Hepatocyte (in vitro differentiated cells): ENCODE measurements at regions not wholly inside any gene's neighbourhood (a gene's known extent, or its start where the extent isn't known, plus 50 kb on each side); places are given as distances from the start of the nearest gene placed in this dataset.

Experiments
- DNase-seq: peaks from one replicate; pipeline ENCODE4 v3.0.0-alpha.2; 2016; ENCODE audit warnings: low spot score
- H2AFZ ChIP-seq: fragments of 200-600 bp; sonication (generic); 2 replicates; pipeline ENCODE4 v1.6.0; 2016; ENCODE audit warnings: antibody characterized with exemption, mild to moderate bottlenecking
- H3K27ac ChIP-seq: fragments of 200-600 bp; sonication (generic); 2 replicates; pipeline ENCODE4 v1.5.1; 2016; ENCODE audit warnings: mild to moderate bottlenecking
- H3K27me3 ChIP-seq: fragments of 200-600 bp; sonication (generic); 2 replicates; pipeline ENCODE4 v1.6.1; 2016
- H3K36me3 ChIP-seq: fragments of 200-600 bp; sonication (generic); replicated peaks from 2 replicates; pipeline ENCODE4 v1.5.1; 2016; ENCODE audit warnings: low read depth; ENCODE audit not compliant: insufficient read depth
- H3K4me1 ChIP-seq: fragments of 200-600 bp; sonication (generic); 2 replicates; pipeline ENCODE4 v1.5.1; 2016; ENCODE audit warnings: mild to moderate bottlenecking, moderate library complexity; ENCODE audit not compliant: insufficient read depth
- H3K4me2 ChIP-seq: fragments of 200-600 bp; sonication (generic); 2 replicates; pipeline ENCODE4 v1.6.0; 2016
- H3K4me3 ChIP-seq: fragments of 200-600 bp; sonication (generic); 2 replicates; pipeline ENCODE4 v1.5.1; 2016; ENCODE audit warnings: mild to moderate bottlenecking
- H3K79me2 ChIP-seq: fragments of 200-600 bp; sonication (generic); 2 replicates; pipeline ENCODE4 v1.6.0; 2017; ENCODE audit warnings: mild to moderate bottlenecking
- H3K9me2 ChIP-seq: fragments of 200-600 bp; sonication (generic); replicated peaks from 2 replicates; pipeline ENCODE4 v1.6.0; 2017; ENCODE audit warnings: mild to moderate bottlenecking; ENCODE audit not compliant: insufficient read depth
- H3K9me3 ChIP-seq: fragments of 200-600 bp; sonication (generic); 2 replicates; pipeline ENCODE4 v1.5.1; 2016; ENCODE audit warnings: low read depth, mild to moderate bottlenecking
- H4K20me1 ChIP-seq: fragments of 200-600 bp; sonication (generic); 2 replicates; pipeline ENCODE4 v1.6.0; 2016; ENCODE audit warnings: mild to moderate bottlenecking; ENCODE audit not compliant: insufficient read depth, poor library complexity, severe bottlenecking
- EZH2 ChIP-seq: fragments of 200-600 bp; sonication (generic); IDR thresholded peaks from 2 replicates; pipeline ENCODE4 v1.6.1; 2016; ENCODE audit warnings: antibody characterized with exemption, mild to moderate bottlenecking, borderline replicate concordance
- EZH2phosphoT487 ChIP-seq: fragments of 200-600 bp; sonication (generic); IDR thresholded peaks from one replicate; pipeline ENCODE4 v1.6.1; 2018; ENCODE audit warnings: antibody characterized with exemption, mild to moderate bottlenecking, low read depth, moderate library complexity; ENCODE audit not compliant: unreplicated experiment, severe bottlenecking
- WGBS: methylation state at CpG from one replicate; pipeline ENCODE4 v1.1.6; 2016; ENCODE audit warnings: low lambda C conversion rate; ENCODE audit errors: missing lambda C conversion rate; 5-methylcytosine and 5-hydroxymethylcytosine counted together
- TF ChIP-seq, protein P1 (sequence below): fragments of 200-600 bp; sonication (generic); IDR thresholded peaks from 2 replicates; pipeline ENCODE4 v1.5.1; 2016; ENCODE audit warnings: antibody characterized with exemption, mild to moderate bottlenecking; ENCODE audit not compliant: poor library complexity

GRCh38 chr3:181081930-181082329 lies 92.4 kb upstream of the DNAJC19 start:
- no peaks in the 10 kb centered on the region for H4K20me1 ChIP-seq
- no peaks in the 10 kb centered on the region for H3K79me2 ChIP-seq
- WGBS = 92% methylated on average over 3 of the region's 3 CpGs

DNA sequence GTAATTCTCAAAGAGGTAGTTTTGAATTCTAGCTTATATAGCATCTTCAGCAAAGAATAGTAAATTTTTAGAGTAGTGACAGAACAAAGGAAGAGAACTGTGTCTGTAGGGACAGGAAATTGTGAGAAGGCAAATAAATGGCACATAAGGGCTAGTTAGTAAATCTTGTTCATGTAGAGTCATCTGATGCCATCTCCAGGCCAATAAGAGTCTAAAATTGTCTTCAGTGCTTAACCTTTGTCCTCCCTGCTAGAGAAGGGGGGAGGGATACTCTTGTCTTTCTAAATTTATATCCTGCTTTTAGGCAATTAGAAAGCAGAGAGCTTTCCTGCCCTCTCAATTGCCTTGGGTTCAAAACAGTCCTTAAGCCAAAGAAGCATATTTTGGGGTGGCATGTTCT lies 87.0 kb upstream of the DNAJC19 start:
- no peaks in the 10 kb centered on the region for H3K36me3 ChIP-seq
- TF ChIP-seq EZH2 = no peak
- TF ChIP-seq, protein P1, sequence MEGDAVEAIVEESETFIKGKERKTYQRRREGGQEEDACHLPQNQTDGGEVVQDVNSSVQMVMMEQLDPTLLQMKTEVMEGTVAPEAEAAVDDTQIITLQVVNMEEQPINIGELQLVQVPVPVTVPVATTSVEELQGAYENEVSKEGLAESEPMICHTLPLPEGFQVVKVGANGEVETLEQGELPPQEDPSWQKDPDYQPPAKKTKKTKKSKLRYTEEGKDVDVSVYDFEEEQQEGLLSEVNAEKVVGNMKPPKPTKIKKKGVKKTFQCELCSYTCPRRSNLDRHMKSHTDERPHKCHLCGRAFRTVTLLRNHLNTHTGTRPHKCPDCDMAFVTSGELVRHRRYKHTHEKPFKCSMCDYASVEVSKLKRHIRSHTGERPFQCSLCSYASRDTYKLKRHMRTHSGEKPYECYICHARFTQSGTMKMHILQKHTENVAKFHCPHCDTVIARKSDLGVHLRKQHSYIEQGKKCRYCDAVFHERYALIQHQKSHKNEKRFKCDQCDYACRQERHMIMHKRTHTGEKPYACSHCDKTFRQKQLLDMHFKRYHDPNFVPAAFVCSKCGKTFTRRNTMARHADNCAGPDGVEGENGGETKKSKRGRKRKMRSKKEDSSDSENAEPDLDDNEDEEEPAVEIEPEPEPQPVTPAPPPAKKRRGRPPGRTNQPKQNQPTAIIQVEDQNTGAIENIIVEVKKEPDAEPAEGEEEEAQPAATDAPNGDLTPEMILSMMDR = no peak
- TF ChIP-seq EZH2phosphoT487 = no peak
- no peaks in the 10 kb centered on the region for H3K9me3 ChIP-seq
- no peaks in the 10 kb centered on the region for H4K20me1 ChIP-seq
- H3K4me3 ChIP-seq = no peak overlapping the region
- no peaks in the 10 kb centered on the region for H3K9me2 ChIP-seq
- H3K79me2 ChIP-seq = no peaks in the 10 kb centered on the region
- H3K4me2 ChIP-seq = no peak overlapping the region
- no peak overlapping the region for H2AFZ ChIP-seq
- no peaks in the 10 kb centered on the region for H3K4me1 ChIP-seq
- H3K27ac ChIP-seq = no peak overlapping the region
- DNase-seq = no peak
- no peaks in the 10 kb centered on the region for H3K27me3 ChIP-seq

More at GRCh38 chr3:181081930-181082329, 92.4 kb upstream of the DNAJC19 start:
- no peaks in the 10 kb centered on the region for H3K36me3 ChIP-seq
- no peaks in the 10 kb centered on the region for H3K9me2 ChIP-seq
- H3K9me3 ChIP-seq = no peaks in the 10 kb centered on the region
- H3K4me1 ChIP-seq = no peaks in the 10 kb centered on the region
- H3K4me2 ChIP-seq = no peak overlapping the region
- no peak overlapping the region for H3K4me3 ChIP-seq
- no peaks in the 10 kb centered on the region for H3K27me3 ChIP-seq
- no peak overlapping the region for H2AFZ ChIP-seq
- TF ChIP-seq, protein P1 = no peak
- no peak for TF ChIP-seq EZH2
- no peak for TF ChIP-seq EZH2phosphoT487
- DNase-seq = no peak
- H3K27ac ChIP-seq = no peak overlapping the region

DNA sequence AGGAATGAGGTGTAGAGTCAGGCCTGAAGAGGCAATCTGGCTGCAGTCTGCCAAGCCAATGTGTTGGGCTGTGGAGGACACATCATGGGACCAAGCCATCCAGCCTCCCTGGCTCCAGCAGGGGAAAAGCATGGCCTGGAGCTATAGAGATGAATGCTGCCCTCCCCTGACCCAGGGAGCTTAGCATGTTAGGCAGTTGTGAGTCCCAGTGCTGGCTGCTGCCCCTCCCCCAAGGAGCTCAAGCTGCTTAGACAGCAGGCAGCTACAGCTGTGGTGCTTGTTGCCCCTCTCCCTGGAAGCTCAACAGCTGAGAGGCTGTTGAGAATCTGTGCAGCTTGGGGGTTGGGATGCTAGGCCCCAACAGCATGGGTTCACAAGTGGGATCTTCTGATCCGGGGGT lies 85.6 kb upstream of the DNAJC19 start:
- TF ChIP-seq, protein P1 = no peak
- TF ChIP-seq EZH2 (no peak), EZH2phosphoT487 (no peak)
- no peak for DNase-seq
- Histone ChIP-seq H3K79me2 (no peaks in the 10 kb centered on the region), H3K9me2 (no peaks in the 10 kb centered on the region), H3K4me2 (no peak overlapping the region), H3K36me3 (no peaks in the 10 kb centered on the region), H3K27me3 (no peaks in the 10 kb centered on the region), H4K20me1 (no peaks in the 10 kb centered on the region), H2AFZ (no peak overlapping the region), H3K9me3 (no peaks in the 10 kb centered on the region), H3K4me1 (no peaks in the 10 kb centered on the region), H3K4me3 (no peak overlapping the region), H3K27ac (no peak overlapping the region)
- WGBS = 92% methylated on average over 1 of the region's 1 CpG
